ENCODE measurements at regions not wholly inside any gene's neighbourhood (a gene's known extent, or its start where the extent isn't known, plus 50 kb on each side); places are given as distances from the start of the nearest gene placed in this dataset.

DNA sequence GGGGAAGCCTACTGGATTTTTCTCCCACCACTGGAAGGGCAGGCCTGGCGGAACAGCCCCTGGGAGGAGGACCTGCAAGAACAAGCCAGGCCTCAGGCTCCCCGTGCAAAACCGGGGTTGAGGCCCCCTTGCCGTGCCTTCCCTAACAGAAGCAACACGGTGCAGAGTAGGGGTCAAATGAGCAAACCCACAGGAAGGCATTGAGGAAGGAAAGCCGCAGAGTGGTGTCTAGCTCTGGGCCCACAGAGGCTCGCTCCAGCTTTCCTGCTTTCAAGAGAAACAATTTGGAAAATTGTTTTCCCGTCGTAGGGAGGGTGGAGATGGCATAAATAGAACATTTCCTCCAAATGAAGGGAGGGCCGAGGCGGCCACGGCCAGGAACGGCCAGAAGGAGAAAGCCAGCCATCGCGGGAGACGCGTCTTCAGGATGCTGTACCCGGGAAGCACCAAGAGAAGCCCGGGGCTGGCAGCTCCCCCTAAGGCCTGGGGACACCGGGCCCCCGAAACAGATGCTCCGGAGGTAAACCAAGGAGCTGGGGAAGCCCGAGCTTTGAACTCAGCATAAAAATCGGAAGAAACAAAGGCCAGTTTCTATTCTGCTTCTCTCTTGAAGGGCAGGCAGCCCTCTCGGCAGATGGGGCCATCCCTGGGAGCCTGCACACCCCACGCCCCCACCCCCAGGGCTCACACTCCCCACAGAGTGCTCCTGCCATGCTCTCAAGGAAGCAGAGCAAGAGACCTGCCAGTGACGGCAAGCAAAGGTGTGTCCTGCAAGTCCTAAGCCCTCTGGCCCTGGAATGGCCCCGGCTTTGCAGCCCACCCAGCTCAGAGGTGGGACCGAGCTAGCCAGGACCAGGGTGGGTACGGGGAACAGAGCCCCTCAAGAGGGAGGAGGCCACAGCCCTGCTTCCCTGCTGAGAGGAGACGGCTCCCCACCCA is 92.0 kb downstream of the RBFOX3 start:
- TF ChIP-seq POLR2A (IDR thresholded peaks at IDR 0.05) (no peak), EP300 (IDR thresholded peaks at IDR 0.05) (no peak), POLR2AphosphoS5 (IDR thresholded peaks at IDR 0.05) (no peak)
- TF ChIP-seq, protein P1, sequence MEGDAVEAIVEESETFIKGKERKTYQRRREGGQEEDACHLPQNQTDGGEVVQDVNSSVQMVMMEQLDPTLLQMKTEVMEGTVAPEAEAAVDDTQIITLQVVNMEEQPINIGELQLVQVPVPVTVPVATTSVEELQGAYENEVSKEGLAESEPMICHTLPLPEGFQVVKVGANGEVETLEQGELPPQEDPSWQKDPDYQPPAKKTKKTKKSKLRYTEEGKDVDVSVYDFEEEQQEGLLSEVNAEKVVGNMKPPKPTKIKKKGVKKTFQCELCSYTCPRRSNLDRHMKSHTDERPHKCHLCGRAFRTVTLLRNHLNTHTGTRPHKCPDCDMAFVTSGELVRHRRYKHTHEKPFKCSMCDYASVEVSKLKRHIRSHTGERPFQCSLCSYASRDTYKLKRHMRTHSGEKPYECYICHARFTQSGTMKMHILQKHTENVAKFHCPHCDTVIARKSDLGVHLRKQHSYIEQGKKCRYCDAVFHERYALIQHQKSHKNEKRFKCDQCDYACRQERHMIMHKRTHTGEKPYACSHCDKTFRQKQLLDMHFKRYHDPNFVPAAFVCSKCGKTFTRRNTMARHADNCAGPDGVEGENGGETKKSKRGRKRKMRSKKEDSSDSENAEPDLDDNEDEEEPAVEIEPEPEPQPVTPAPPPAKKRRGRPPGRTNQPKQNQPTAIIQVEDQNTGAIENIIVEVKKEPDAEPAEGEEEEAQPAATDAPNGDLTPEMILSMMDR (IDR thresholded peaks at IDR 0.05) = no peak
